ENCODE measurements at regions not wholly inside any gene's neighbourhood (a gene's known extent, or its start where the extent isn't known, plus 50 kb on each side); places are given as distances from the start of the nearest gene placed in this dataset.
"Not testable (repeated sequence)": the region's sequence is repeated elsewhere in the genome, so short reads cannot be mapped to it uniquely, and the experiment has no call there.

GRCh38 chr4:120005527-120005926 lies 61.1 kb downstream of the MAD2L1 start:
- H3K9me3 ChIP-seq (ENCODE audit: insufficient read depth, low read depth, low read length): no peaks in the 10 kb centered on the region; the same call in 1 of the 2 replicates
- H3K36me3 ChIP-seq (ENCODE audit: insufficient read depth, low read length): peaks cover 16% of the 10 kb centered on the region
- H3K27me3 ChIP-seq (ENCODE audit: insufficient read depth, low read length): peaks cover 2% of the 10 kb centered on the region; the same call in 1 of the 2 replicates
- H3K27ac ChIP-seq (ENCODE audit: low read depth, low read length): no peak overlapping the region
- peaks cover 13% of the 10 kb centered on the region for H3K4me1 ChIP-seq (ENCODE audit: insufficient read depth, low read length)
- no peak overlapping the region for H3K4me3 ChIP-seq (ENCODE audit: low read length)
- H3K9ac ChIP-seq (ENCODE audit: low read depth, low read length): no peak overlapping the region

DNA sequence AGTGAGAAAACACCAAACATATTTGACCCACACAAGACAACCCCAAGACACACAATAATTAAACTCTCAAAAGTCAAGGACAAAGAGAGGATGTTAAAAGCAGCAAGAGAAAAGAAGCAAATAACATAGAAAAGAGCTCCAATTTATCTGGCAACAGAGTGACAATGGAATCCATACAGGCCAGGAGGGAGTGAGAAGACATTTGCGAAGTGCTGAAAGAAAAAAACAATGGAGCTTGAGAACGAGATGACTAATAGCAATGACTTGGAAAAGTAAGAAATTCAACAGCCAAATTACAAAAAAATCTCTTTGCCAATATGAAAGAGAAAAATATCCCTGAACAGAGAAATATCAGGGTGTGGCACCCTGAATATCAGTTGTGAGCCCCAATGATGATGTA lies 61.6 kb downstream of the MAD2L1 start:
- Histone ChIP-seq H3K27me3 (ENCODE audit: insufficient read depth, low read length) (peaks cover 2% of the 10 kb centered on the region; the same call in 1 of the 2 replicates), H3K9me3 (ENCODE audit: insufficient read depth, low read depth, low read length) (no peaks in the 10 kb centered on the region; the same call in 1 of the 2 replicates), H3K27ac (ENCODE audit: low read depth, low read length) (no peak overlapping the region), H3K4me3 (ENCODE audit: low read length) (no peak overlapping the region), H3K4me1 (ENCODE audit: insufficient read depth, low read length) (peaks cover 17% of the 10 kb centered on the region), H3K36me3 (ENCODE audit: insufficient read depth, low read length) (peaks cover 20% of the 10 kb centered on the region), H3K9ac (ENCODE audit: low read depth, low read length) (no peak overlapping the region)
- WGBS: 93% methylated on average over 1 of the region's 2 CpGs

GRCh38 chr4:120004054-120004453 lies 62.6 kb downstream of the MAD2L1 start:
- no peak overlapping the region for H3K9ac ChIP-seq (ENCODE audit: low read depth, low read length)
- H3K27me3 ChIP-seq (ENCODE audit: insufficient read depth, low read length): no peaks in the 10 kb centered on the region
- peaks cover 24% of the 10 kb centered on the region for H3K4me1 ChIP-seq (ENCODE audit: insufficient read depth, low read length)
- peaks cover 27% of the 10 kb centered on the region for H3K36me3 ChIP-seq (ENCODE audit: insufficient read depth, low read length)
- H3K27ac ChIP-seq (ENCODE audit: low read depth, low read length): no peak overlapping the region
- WGBS: 82% methylated on average over 4 of the region's 4 CpGs
- no peaks in the 10 kb centered on the region; the same call in 1 of the 2 replicates for H3K9me3 ChIP-seq (ENCODE audit: insufficient read depth, low read depth, low read length)
- H3K4me3 ChIP-seq (ENCODE audit: low read length): no peak overlapping the region

GRCh38 chr4:120003193-120003592 lies 63.5 kb downstream of the MAD2L1 start:
- Histone ChIP-seq H3K4me3 (ENCODE audit: low read length) (no peak overlapping the region), H3K9ac (ENCODE audit: low read depth, low read length) (no peak overlapping the region), H3K27ac (ENCODE audit: low read depth, low read length) (no peak overlapping the region), H3K9me3 (ENCODE audit: insufficient read depth, low read depth, low read length) (no peaks in the 10 kb centered on the region; the same call in 1 of the 2 replicates), H3K36me3 (ENCODE audit: insufficient read depth, low read length) (peaks cover 27% of the 10 kb centered on the region), H3K27me3 (ENCODE audit: insufficient read depth, low read length) (no peaks in the 10 kb centered on the region), H3K4me1 (ENCODE audit: insufficient read depth, low read length) (peaks cover 24% of the 10 kb centered on the region)
- 96% methylated on average over 3 of the region's 3 CpGs for WGBS

DNA sequence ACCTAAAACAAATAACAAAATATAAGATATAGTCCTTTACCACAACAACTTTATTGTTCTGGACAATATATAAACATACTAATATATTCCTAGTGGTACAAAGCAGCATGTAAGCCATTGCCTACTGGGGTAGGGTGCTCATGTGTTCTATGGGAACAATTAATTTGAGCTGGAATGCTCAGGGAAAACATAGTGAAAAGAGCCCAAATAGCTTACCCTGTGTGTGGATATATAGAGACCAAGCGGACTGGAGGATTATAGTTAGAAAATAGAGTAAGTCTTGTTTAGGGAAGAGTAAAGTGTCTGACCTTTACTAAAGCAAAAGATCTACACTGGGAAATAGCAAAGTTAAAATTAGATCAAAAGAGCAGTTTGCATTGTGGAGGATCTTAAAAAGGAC lies 64.8 kb downstream of the MAD2L1 start:
- Histone ChIP-seq H3K9ac (ENCODE audit: low read depth, low read length) (no peak overlapping the region), H3K36me3 (ENCODE audit: insufficient read depth, low read length) (peaks cover 27% of the 10 kb centered on the region), H3K4me3 (ENCODE audit: low read length) (no peak overlapping the region), H3K27me3 (ENCODE audit: insufficient read depth, low read length) (no peaks in the 10 kb centered on the region), H3K27ac (ENCODE audit: low read depth, low read length) (no peak overlapping the region), H3K4me1 (ENCODE audit: insufficient read depth, low read length) (peaks cover 24% of the 10 kb centered on the region), H3K9me3 (ENCODE audit: insufficient read depth, low read depth, low read length) (no peaks in the 10 kb centered on the region; the same call in 1 of the 2 replicates)
- 94% methylated on average over 1 of the region's 1 CpG for WGBS

GRCh38 chr4:120000591-120001296 lies 65.9 kb downstream of the MAD2L1 start:
- H3K27ac ChIP-seq (ENCODE audit: low read depth, low read length): peak overlapping the region; percentile 17; the same call in 1 of the 2 replicates
- no peak overlapping the region for H3K4me3 ChIP-seq (ENCODE audit: low read length)
- peaks cover 24% of the 10 kb centered on the region for H3K4me1 ChIP-seq (ENCODE audit: insufficient read depth, low read length)
- no peak overlapping the region for H3K9ac ChIP-seq (ENCODE audit: low read depth, low read length)
- no peaks in the 10 kb centered on the region for H3K27me3 ChIP-seq (ENCODE audit: insufficient read depth, low read length)
- H3K9me3 ChIP-seq (ENCODE audit: insufficient read depth, low read depth, low read length): no peaks in the 10 kb centered on the region
- 91% methylated on average over 6 of the region's 6 CpGs for WGBS
- H3K36me3 ChIP-seq (ENCODE audit: insufficient read depth, low read length): peaks cover 27% of the 10 kb centered on the region

- 75% methylated on average over 10 of the region's 10 CpGs for WGBS
- not testable (repeated sequence) for H3K9me3 ChIP-seq (ENCODE audit: insufficient read depth, low read depth, low read length); H3K27me3 ChIP-seq (ENCODE audit: insufficient read depth, low read length); H3K27ac ChIP-seq (ENCODE audit: low read depth, low read length)
- peak overlapping the region; percentile 52; the same call in 1 of the 2 replicates for H3K9ac ChIP-seq (ENCODE audit: low read depth, low read length)
- H3K4me3 ChIP-seq (ENCODE audit: low read length): peak overlapping the region; percentile 63
- peaks cover 16% of the 10 kb centered on the region for H3K36me3 ChIP-seq (ENCODE audit: insufficient read depth, low read length)
- peaks cover 38% of the 10 kb centered on the region for H3K4me1 ChIP-seq (ENCODE audit: insufficient read depth, low read length)
Observed at GRCh38 chr4:119996024-119996423, 70.6 kb downstream of the MAD2L1 start.

- 92% methylated on average over 2 of the region's 2 CpGs for WGBS
- Histone ChIP-seq H3K27ac (ENCODE audit: low read depth, low read length) (no peak overlapping the region), H3K9me3 (ENCODE audit: insufficient read depth, low read depth, low read length) (no peaks in the 10 kb centered on the region), H3K36me3 (ENCODE audit: insufficient read depth, low read length) (no peaks in the 10 kb centered on the region), H3K9ac (ENCODE audit: low read depth, low read length) (no peak overlapping the region), H3K4me1 (ENCODE audit: insufficient read depth, low read length) (no peaks in the 10 kb centered on the region; the same call in none of the 2 replicates), H3K4me3 (ENCODE audit: low read length) (no peak overlapping the region), H3K27me3 (ENCODE audit: insufficient read depth, low read length) (no peaks in the 10 kb centered on the region)
Observed at GRCh38 chr4:119984996-119985395, 81.7 kb downstream of the MAD2L1 start.

DNA sequence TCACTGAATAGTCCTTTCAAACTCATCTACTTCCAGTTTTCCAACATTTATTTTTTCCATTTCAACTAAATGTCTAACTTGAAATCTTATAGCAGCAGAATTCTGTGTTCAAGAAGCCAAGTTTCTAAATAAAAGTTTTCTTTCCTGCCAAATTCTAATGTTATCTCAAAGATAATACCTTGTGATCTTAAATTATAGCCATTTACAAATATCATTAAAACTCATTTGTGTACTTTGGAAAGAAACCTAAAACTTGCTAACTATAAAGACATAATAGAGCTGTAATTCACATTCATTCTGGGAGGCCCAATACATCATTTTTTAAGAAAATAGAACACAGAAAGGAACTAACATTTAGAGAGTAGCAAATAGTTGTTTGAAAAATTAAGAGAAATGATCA lies 83.9 kb downstream of the MAD2L1 start:
- Histone ChIP-seq H3K36me3 (ENCODE audit: insufficient read depth, low read length) (no peaks in the 10 kb centered on the region), H3K9ac (ENCODE audit: low read depth, low read length) (no peak overlapping the region), H3K4me1 (ENCODE audit: insufficient read depth, low read length) (no peaks in the 10 kb centered on the region; the same call in none of the 2 replicates), H3K4me3 (ENCODE audit: low read length) (no peak overlapping the region), H3K9me3 (ENCODE audit: insufficient read depth, low read depth, low read length) (no peaks in the 10 kb centered on the region), H3K27me3 (ENCODE audit: insufficient read depth, low read length) (no peaks in the 10 kb centered on the region), H3K27ac (ENCODE audit: low read depth, low read length) (no peak overlapping the region)

DNA sequence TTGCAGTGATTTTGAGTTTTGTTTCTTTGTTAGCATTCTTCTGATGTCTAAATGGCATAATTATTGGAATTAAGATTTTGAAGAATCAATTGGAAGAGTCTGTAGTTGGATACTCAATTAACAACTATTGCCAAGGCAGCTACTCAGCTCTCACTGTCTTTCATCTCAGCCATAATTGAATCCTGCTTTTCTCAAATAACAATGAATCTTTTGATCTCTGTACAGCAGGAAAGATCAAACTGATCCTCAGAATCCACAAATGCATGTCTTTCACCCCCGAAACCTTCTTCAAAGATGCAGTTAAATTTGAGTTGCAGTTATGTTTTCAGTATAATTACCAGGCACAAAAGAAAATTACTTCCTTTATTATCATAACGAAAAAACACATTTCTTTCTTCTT lies 86.2 kb downstream of the MAD2L1 start:
- WGBS: 100% methylated on average over 1 of the region's 2 CpGs

GRCh38 chr4:119977076-119977940 lies 89.3 kb downstream of the MAD2L1 start:
- 74% methylated on average over 9 of the region's 9 CpGs for WGBS
- Histone ChIP-seq H3K9me3 (ENCODE audit: insufficient read depth, low read depth, low read length) (no peaks in the 10 kb centered on the region), H3K27me3 (ENCODE audit: insufficient read depth, low read length) (no peaks in the 10 kb centered on the region), H3K36me3 (ENCODE audit: insufficient read depth, low read length) (no peaks in the 10 kb centered on the region), H3K9ac (ENCODE audit: low read depth, low read length) (no peak overlapping the region), H3K4me3 (ENCODE audit: low read length) (no peak overlapping the region), H3K27ac (ENCODE audit: low read depth, low read length) (no peak overlapping the region), H3K4me1 (ENCODE audit: insufficient read depth, low read length) (peaks cover 6% of the 10 kb centered on the region)

More for the DNA sequence above, 86.2 kb downstream of the MAD2L1 start:
- Histone ChIP-seq H3K27me3 (ENCODE audit: insufficient read depth, low read length) (no peaks in the 10 kb centered on the region), H3K36me3 (ENCODE audit: insufficient read depth, low read length) (no peaks in the 10 kb centered on the region), H3K27ac (ENCODE audit: low read depth, low read length) (no peak overlapping the region), H3K4me3 (ENCODE audit: low read length) (no peak overlapping the region), H3K9me3 (ENCODE audit: insufficient read depth, low read depth, low read length) (no peaks in the 10 kb centered on the region), H3K4me1 (ENCODE audit: insufficient read depth, low read length) (peaks cover 6% of the 10 kb centered on the region), H3K9ac (ENCODE audit: low read depth, low read length) (no peak overlapping the region)
